ENCODE measurements at regions not wholly inside any gene's neighbourhood (a gene's known extent, or its start where the extent isn't known, plus 50 kb on each side); places are given as distances from the start of the nearest gene placed in this dataset.
"Not testable (repeated sequence)": the region's sequence is repeated elsewhere in the genome, so short reads cannot be mapped to it uniquely, and the experiment has no call there.

DNA sequence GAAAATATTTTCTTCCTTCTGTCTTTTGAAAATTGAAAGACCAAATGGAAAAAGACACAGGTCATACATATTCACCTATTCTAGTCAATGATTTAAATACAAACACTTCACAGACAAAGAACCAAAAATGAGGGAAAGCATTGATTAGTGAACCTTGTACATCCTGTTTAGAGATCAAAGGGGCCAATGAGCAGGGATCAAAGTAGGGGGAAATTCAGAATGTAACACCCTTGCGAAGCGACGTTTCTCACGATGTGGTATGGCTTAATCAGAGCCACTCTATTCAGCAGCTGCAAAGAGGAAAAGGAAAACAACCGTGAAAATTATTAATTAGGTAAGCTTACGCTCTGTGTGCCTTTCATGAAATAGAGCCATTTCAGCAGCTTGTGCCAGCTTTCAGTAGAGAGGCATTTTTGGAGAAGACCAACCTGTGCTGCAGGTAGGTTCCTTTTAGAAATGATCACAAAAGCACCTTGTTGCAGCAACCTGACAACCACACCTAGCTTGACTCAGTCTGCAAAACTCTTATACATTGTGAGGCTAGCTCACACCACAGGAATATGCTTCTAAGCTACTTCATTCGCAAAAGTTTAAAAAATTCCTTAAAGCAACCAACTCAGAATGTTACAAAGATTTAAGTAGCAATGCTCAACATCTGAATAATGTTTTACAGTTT, 78.0 kb downstream of the DKK1 start:
- H3K9me3 Mint-ChIP-seq, result peaks cover 0 to 2% of the 10 kb centered on the region in 2 donors

DNA sequence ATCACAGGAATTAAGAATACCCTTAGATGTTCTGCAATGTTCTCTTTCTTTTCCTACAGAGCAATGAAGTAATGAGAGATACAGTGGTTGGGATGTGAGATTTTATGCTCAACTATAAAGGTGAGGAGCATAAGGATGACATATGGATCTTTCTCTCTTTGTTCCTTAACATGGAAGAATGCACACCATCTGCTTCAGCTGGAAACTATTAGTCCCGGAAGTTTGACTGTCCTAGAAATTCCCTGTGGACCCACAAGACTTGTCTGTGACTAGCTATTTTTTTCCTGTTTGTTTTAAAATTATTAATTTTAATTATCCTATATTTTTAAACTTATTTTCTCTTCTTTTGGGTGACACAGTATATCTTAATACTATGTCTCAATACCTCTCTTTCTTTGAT, 80.2 kb downstream of the DKK1 start:
- H3K27me3 ChIP-seq (ENCODE audit: control insufficient read depth, insufficient read depth, low read length), result no peaks in the 10 kb centered on the region
- H3K4me3 Mint-ChIP-seq, result no peak overlapping the region
- no peaks in the 10 kb centered on the region for H3K36me3 ChIP-seq (ENCODE audit: control insufficient read depth, insufficient read depth, low read length)
- H3K36me3 Mint-ChIP-seq, result no peaks in the 10 kb centered on the region
- no peak for ATAC-seq
- no peaks in the 10 kb centered on the region for H3K9me3 ChIP-seq (ENCODE audit: control insufficient read depth, insufficient read depth, low read length)
- H3K4me1 ChIP-seq (ENCODE audit: control insufficient read depth, insufficient read depth, low read length), result no peaks in the 10 kb centered on the region
- DNase-seq, result no peak
- H3K9me3 Mint-ChIP-seq, result peaks cover 0 to 2% of the 10 kb centered on the region in 2 donors
- H3K4me1 Mint-ChIP-seq, result no peaks in the 10 kb centered on the region
- H3K27me3 Mint-ChIP-seq (ENCODE audit: low read depth in 2 of 2), result peaks cover 0 to 4% of the 10 kb centered on the region in 2 donors
- TF ChIP-seq, protein P1, sequence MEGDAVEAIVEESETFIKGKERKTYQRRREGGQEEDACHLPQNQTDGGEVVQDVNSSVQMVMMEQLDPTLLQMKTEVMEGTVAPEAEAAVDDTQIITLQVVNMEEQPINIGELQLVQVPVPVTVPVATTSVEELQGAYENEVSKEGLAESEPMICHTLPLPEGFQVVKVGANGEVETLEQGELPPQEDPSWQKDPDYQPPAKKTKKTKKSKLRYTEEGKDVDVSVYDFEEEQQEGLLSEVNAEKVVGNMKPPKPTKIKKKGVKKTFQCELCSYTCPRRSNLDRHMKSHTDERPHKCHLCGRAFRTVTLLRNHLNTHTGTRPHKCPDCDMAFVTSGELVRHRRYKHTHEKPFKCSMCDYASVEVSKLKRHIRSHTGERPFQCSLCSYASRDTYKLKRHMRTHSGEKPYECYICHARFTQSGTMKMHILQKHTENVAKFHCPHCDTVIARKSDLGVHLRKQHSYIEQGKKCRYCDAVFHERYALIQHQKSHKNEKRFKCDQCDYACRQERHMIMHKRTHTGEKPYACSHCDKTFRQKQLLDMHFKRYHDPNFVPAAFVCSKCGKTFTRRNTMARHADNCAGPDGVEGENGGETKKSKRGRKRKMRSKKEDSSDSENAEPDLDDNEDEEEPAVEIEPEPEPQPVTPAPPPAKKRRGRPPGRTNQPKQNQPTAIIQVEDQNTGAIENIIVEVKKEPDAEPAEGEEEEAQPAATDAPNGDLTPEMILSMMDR (IDR thresholded peaks at IDR 0.05), result no peak
- intact Hi-C loops (cut with micrococcal nuclease), result no loop called here
- H3K4me3 ChIP-seq (ENCODE audit: low read length), result no peak overlapping the region
- no peak overlapping the region for H3K27ac ChIP-seq (ENCODE audit: low read length)
- H3K27ac Mint-ChIP-seq, result no peak overlapping the region
- 33% methylated on average over 1 of the region's 1 CpG for WGBS (ENCODE audit: insufficient coverage)

More for the DNA sequence above, 78.0 kb downstream of the DKK1 start:
- Mint-ChIP-seq H3K27ac (no peak overlapping the region), H3K4me3 (no peak overlapping the region), H3K36me3 (no peaks in the 10 kb centered on the region), H3K4me1 (no peaks in the 10 kb centered on the region), H3K27me3 (ENCODE audit: low read depth in 2 of 2) (peaks cover 0 to 4% of the 10 kb centered on the region in 2 donors)
- DNase-seq (no peak), ATAC-seq (no peak)
- no peaks in the 10 kb centered on the region for H3K4me1 ChIP-seq (ENCODE audit: control insufficient read depth, insufficient read depth, low read length)
- no peaks in the 10 kb centered on the region for H3K36me3 ChIP-seq (ENCODE audit: control insufficient read depth, insufficient read depth, low read length)
- no peaks in the 10 kb centered on the region for H3K9me3 ChIP-seq (ENCODE audit: control insufficient read depth, insufficient read depth, low read length)
- H3K27me3 ChIP-seq (ENCODE audit: control insufficient read depth, insufficient read depth, low read length), result no peaks in the 10 kb centered on the region
- no peak overlapping the region for H3K27ac ChIP-seq (ENCODE audit: low read length)
- 70% methylated on average over 7 of the region's 7 CpGs for WGBS (ENCODE audit: insufficient coverage)
- intact Hi-C loops (cut with micrococcal nuclease), result no loop called here
- H3K4me3 ChIP-seq (ENCODE audit: low read length), result no peak overlapping the region
- TF ChIP-seq, protein P1 (IDR thresholded peaks at IDR 0.05), result no peak

DNA sequence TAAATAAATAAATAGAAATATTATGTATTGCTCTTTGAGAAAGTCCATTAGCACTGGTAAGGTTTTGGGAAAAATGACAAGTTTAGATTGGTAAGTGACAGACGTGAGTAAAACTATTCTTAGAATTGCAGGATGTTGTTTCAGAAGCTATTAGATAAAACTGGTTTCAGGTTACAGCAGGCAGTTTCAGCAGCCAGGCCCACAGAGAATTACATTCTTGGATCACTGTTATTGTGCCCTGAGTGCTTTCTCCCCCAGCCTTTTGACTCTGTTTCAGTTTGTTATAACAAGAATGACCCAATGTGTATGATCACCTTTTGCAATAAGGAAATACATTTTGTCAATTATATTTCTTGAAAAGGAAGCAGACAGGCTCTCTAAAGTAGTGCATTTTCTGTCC, 86.5 kb downstream of the DKK1 start:
- intact Hi-C loops (cut with micrococcal nuclease), result no loop called here
- Histone ChIP-seq H3K4me3 (ENCODE audit: low read length) (no peak overlapping the region), H3K4me1 (ENCODE audit: control insufficient read depth, insufficient read depth, low read length) (no peaks in the 10 kb centered on the region), H3K27ac (ENCODE audit: low read length) (no peak overlapping the region), H3K9me3 (ENCODE audit: control insufficient read depth, insufficient read depth, low read length) (no peaks in the 10 kb centered on the region), H3K36me3 (ENCODE audit: control insufficient read depth, insufficient read depth, low read length) (no peaks in the 10 kb centered on the region), H3K27me3 (ENCODE audit: control insufficient read depth, insufficient read depth, low read length) (no peaks in the 10 kb centered on the region)
- H3K27ac Mint-ChIP-seq, result no peak overlapping the region
- TF ChIP-seq, protein P1 (IDR thresholded peaks at IDR 0.05), result no peak
- no peaks in the 10 kb centered on the region for H3K36me3 Mint-ChIP-seq
- H3K4me3 Mint-ChIP-seq, result no peak overlapping the region
- WGBS (ENCODE audit: insufficient coverage), result 69% methylated on average over 1 of the region's 1 CpG
- peaks cover 3 to 11% of the 10 kb centered on the region in 2 donors for H3K9me3 Mint-ChIP-seq
- H3K27me3 Mint-ChIP-seq (ENCODE audit: low read depth in 2 of 2), result no peaks in the 10 kb centered on the region
- no peak for DNase-seq
- no peak for ATAC-seq
- H3K4me1 Mint-ChIP-seq, result no peaks in the 10 kb centered on the region

DNA sequence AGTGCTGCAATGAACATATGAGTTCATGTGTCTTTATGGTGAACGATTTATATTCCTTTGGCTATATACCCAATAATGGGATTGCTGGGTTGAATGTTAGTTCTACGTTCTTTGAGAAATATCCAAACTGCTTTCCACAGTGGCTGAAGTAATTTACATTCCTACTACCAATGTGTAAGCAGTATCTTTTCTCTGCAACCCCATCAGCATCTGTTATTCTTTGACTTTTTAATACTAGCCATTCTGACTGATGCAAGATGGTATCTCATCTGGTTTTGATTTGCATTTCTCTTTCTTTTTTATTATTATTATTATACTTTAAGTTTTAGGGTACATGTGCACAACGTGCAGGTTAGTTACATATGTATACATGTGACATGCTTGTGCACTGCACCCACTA, 89.7 kb downstream of the DKK1 start:
- H3K9me3 ChIP-seq (ENCODE audit: control insufficient read depth, insufficient read depth, low read length); H3K4me3 ChIP-seq (ENCODE audit: low read length); H3K4me1 ChIP-seq (ENCODE audit: control insufficient read depth, insufficient read depth, low read length); intact Hi-C loops (cut with micrococcal nuclease); H3K4me1 Mint-ChIP-seq; H3K27me3 ChIP-seq (ENCODE audit: control insufficient read depth, insufficient read depth, low read length); H3K4me3 Mint-ChIP-seq; H3K36me3 ChIP-seq (ENCODE audit: control insufficient read depth, insufficient read depth, low read length); H3K27ac Mint-ChIP-seq; H3K27ac ChIP-seq (ENCODE audit: low read length); ATAC-seq; H3K27me3 Mint-ChIP-seq (ENCODE audit: low read depth in 2 of 2); H3K36me3 Mint-ChIP-seq; DNase-seq: not testable (repeated sequence)
- peaks cover 8 to 11% of the 10 kb centered on the region in 2 donors for H3K9me3 Mint-ChIP-seq
- WGBS (ENCODE audit: insufficient coverage), result 80% methylated on average over 1 of the region's 3 CpGs

Measured in natural killer cell (primary cell).